ENCODE measurements at regions not wholly inside any gene's neighbourhood (a gene's known extent, or its start where the extent isn't known, plus 50 kb on each side); places are given as distances from the start of the nearest gene placed in this dataset.

GRCh38 chr15:46709460-46710083 lies 1007.7 kb upstream of the SEMA6D start:
- DNase-seq (ENCODE audit: low spot score), result no peak

- DNase-seq (ENCODE audit: low spot score), result no peak
Measured at GRCh38 chr15:46710401-46710960, 1006.8 kb upstream of the SEMA6D start.

DNA sequence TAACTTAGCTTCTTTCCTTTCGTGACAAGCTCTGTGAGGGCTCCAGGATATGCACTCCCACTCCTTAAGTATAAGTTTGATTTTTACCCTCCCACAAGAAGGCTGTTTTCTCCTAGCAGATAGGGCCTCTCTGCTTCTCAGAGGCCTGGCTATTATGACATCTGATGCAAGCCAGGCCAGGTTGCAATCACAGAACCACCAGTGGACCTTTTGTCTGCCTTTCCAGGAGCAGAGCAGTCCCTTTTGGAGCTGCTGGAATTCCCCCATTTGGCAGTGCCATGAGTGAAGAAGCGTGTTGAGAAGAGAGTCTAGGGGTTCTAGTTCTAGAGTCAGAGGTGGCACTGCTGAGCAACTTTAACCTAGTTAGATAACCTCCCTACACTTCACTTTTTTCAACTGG lies 1004.3 kb upstream of the SEMA6D start:
- DNase-seq (ENCODE audit: low spot score), result no peak

DNA sequence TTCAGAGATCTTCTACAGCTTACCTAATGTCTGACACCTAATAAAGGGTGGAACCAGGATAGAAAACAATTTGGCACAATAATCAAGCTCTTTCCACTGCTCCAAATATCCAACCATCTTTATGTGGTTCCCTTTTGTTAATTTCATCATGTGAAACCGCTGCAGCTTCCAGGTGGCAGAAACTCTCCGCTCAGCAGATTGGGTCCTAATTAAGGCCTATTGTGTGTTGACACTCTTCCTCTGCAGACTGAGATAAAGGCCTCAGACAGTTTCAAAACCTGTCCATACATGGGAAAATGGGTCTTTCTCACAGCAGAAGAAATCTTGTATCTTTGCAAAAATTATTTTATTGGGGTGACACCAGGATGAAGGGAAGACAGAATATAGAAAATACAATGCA lies 1002.4 kb upstream of the SEMA6D start:
- DNase-seq (ENCODE audit: low spot score), result no peak

- DNase-seq (ENCODE audit: low spot score), result no peak
Measured at GRCh38 chr15:46723308-46723707, 994.0 kb upstream of the SEMA6D start.

- no peak for DNase-seq (ENCODE audit: low spot score)
Measured at GRCh38 chr15:46732060-46732459, 985.2 kb upstream of the SEMA6D start.

GRCh38 chr15:46735115-46735514 lies 982.2 kb upstream of the SEMA6D start:
- no peak for DNase-seq (ENCODE audit: low spot score)

GRCh38 chr15:46751303-46751702 lies 966.0 kb upstream of the SEMA6D start:
- no peak for DNase-seq (ENCODE audit: low spot score)

DNA sequence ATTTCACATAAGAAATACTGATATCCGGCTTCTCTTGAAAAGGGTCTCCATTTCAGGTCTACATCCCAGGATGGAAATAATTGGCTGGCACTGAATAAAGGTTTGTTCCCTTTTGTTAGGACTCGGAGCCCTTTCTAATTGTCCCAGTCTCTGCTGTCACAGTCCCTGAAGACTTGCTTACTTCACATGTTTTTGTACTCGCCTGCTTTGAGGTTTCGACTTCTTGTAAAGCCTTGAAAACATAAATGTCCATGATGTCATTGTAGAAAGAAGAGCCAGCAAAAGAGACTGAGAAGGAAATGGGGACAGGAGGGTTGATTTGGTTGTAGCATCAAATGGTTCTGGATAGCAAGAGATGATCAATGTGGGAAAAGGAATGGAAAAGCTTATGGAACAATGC lies 963.4 kb upstream of the SEMA6D start:
- DNase-seq (ENCODE audit: low spot score), result no peak

GRCh38 chr15:46763091-46763490 lies 954.2 kb upstream of the SEMA6D start:
- no peak for DNase-seq (ENCODE audit: low spot score)

- DNase-seq (ENCODE audit: low spot score), result no peak
Measured at GRCh38 chr15:46764851-46765250, 952.5 kb upstream of the SEMA6D start.

- no peak for DNase-seq (ENCODE audit: low spot score)
Measured at GRCh38 chr15:46766021-46766420, 951.3 kb upstream of the SEMA6D start.

- DNase-seq (ENCODE audit: low spot score), result no peak
Measured at GRCh38 chr15:46768287-46768686, 949.0 kb upstream of the SEMA6D start.

DNA sequence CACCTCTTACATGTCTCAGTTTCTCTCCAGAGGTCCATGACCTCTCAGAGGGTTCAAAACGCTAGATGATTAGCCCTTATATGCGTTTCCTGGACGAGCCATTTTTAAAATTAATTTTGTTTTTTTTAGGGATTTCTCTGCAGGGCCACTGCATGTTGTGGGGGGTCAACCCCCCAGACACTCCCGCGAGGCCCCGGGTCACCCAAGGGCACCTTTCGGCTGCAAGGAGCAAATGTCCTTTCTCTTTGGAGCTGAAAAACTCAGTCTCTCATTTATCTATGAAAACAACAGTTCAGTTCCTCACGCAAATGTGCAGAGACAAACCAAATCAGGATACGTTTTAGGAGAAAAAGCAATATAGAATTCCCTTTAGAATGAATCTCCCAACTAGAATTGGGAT lies 944.3 kb upstream of the SEMA6D start:
- no peak for DNase-seq (ENCODE audit: low spot score)

DNA sequence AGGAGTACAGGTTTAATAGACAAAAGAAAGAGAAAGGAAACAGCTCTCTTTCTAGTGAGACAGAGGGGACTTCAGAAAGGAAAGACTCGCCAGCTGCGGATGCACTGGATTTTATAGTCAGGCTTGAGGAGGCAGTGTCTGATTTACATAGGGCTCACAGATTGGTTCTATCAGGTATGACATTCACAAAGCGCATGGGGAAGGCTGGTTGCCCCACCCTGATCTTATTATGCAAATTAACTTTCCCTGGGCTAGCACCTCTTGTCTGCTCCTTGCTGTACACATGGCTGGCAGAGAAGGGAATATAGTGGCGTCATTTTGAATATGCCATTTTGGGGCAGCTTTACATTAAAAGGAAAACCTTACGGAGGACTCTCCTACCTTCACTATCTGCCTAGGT lies 938.4 kb upstream of the SEMA6D start:
- DNase-seq (ENCODE audit: low spot score), result no peak

- no peak for DNase-seq (ENCODE audit: low spot score)
Measured at GRCh38 chr15:46786590-46787285, 930.6 kb upstream of the SEMA6D start.

GRCh38 chr15:46795685-46796084 lies 921.6 kb upstream of the SEMA6D start:
- DNase-seq (ENCODE audit: low spot score), result no peak

DNA sequence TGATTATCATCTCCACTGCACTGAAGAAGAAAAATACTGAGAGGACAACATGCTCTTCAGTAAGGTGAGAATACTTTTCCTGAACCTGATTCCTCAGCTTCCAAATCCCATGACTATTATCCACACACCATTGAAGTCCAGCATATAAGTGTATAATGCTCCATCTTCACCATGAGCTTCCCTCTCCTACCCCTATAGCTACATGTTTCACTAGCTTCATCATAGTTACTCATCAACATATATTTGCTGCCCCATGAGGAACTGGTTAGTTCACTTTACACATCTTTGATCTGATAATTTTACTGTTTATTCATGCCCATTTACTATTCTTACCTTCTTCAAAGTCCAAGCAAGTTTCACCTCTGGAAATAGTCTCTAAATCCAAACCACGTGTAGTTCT lies 908.5 kb upstream of the SEMA6D start:
- no peak for DNase-seq (ENCODE audit: low spot score)

DNA sequence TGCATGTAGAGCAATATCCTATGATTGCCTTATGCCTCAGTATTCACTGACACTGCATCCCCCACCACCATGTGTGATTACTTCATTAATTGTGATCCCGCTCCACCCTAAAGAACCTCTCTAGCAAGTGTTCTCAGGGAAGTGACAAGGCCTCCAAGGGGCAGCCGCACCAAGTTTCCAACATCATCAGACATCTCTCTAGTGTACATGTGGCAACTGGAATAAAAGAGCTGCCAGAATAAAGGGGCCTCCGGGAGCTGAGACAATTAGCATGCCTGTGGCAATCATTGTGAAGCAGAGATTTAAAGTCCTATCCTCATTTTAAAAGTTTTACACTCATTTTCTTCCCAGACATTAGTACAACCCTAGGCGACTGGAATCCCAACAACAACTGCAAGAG lies 902.1 kb upstream of the SEMA6D start:
- DNase-seq (ENCODE audit: low spot score), result no peak

GRCh38 chr15:46815765-46816164 lies 901.5 kb upstream of the SEMA6D start:
- no peak for DNase-seq (ENCODE audit: low spot score)

DNA sequence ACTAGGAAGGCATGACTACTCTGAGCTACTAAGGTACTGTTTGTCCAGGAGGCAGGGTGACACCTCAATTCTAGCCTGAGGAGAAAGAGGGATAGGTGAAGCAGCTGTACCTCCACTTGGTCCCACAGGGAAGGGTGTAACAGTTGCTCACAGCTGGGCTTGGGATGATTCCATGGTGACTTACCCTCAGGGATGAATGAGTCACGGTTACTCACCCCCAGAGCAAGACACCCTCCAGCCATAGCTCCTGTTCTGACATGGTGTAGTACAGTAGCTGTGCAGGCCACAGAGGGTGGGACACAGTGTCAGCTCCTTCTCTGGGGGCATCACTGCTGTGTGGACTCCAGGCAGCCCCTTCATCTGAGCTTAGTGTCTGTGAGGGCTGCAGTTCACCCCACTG lies 868.6 kb upstream of the SEMA6D start:
- no peak for DNase-seq (ENCODE audit: low spot score)

DNA sequence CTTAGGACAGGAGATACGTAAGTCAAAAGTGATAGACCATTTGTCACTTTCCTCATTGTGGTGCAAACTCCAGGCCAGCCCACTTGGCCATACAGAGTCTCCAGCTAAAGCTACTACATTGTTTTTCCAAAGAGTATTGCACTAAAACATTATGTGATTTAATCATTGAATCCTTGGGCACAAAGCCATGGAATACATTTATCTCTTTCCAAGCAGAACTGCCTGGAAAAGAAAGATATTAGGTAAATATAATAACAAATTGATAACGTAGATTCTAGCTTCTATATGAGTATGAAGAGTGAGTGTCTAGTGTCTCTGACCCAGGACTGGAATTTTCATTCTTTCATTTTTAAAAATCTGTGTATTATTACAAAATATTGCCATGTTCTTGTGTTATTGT lies 863.7 kb upstream of the SEMA6D start:
- no peak for DNase-seq (ENCODE audit: low spot score)

DNA sequence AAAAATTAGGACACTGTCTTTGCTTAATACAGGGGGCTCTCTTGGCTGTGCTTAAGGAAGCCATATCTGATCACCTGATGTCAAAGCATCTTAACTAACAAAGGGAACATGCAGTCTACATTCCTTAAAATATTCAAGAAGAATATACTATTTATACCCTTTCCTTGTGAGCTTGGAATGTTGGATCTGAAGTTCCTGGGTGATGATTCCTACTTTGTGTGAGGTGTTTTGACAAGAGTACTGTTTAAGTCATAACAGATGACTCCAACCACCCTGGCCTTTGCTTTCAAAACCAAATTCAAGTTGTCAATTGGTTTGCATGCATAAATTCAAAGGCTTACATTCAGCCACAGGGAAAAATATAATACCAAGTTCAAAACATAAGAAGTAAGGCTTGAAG lies 862.7 kb upstream of the SEMA6D start:
- no peak for DNase-seq (ENCODE audit: low spot score)

DNA sequence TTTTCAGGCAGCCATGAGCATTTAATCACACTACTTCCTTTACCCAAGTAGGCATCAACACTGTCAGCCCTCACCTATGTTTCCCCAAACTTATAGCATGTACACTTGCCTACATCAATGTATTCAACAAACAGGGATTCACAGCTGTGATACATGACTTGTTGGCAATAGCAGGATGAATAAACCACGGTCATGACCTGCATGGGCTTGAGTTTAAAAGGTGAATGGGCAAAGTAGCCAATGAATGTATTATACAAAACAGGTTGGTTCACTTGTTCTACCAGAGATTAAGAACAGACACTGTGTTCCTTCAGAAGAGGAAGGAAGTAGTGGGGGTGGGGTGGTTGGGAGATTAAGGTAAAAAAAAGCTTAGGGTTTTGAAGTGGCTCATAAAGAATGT lies 861.9 kb upstream of the SEMA6D start:
- no peak for DNase-seq (ENCODE audit: low spot score)
